NCI-H2107 treated with DMSO at 0.1 percent for 48 hours (cell line): ENCODE measurements at regions not wholly inside any gene's neighbourhood (a gene's known extent, or its start where the extent isn't known, plus 50 kb on each side); places are given as distances from the start of the nearest gene placed in this dataset.
"Not testable (repeated sequence)": the region's sequence is repeated elsewhere in the genome, so short reads cannot be mapped to it uniquely, and the experiment has no call there.

Experiments
- DNase-seq: peaks from one replicate; lab custom pipeline; 2025; ENCODE audit not compliant: unreplicated experiment; lab: John Stamatoyannopoulos, UW

GRCh38 chr3:181549266-181549665, 162.5 kb upstream of the SOX2 start:
- DNase-seq: no peak

- DNase-seq: no peak
Observed at GRCh38 chr3:181541414-181541813, 170.3 kb upstream of the SOX2 start.

GRCh38 chr3:181534781-181535221, 176.9 kb upstream of the SOX2 start:
- no peak for DNase-seq

DNA sequence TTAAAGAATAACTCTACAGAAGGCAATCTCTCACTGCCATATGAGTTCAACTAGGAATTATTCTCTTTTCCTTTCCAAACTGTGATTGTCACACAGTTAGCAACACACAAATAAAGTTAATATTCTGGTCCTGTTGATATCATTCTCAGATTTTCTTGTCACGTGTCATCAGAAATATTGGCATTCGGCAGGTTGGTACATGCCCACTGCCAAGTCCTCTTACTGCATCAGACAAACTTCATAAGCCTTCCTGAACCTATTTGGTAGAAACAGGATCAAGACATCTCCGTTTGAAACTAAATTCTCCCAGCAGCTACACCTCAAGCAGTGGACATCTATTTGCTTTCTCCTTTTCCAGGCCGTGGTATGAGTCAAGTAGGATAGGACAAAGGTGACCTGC, 177.9 kb upstream of the SOX2 start:
- no peak for DNase-seq

- no peak for DNase-seq
Observed at GRCh38 chr3:181530584-181530983, 181.1 kb upstream of the SOX2 start.

- DNase-seq: no peak
Observed at GRCh38 chr3:181521831-181522230, 189.9 kb upstream of the SOX2 start.

- DNase-seq: no peak
Observed at GRCh38 chr3:181518222-181518621, 193.5 kb upstream of the SOX2 start.

GRCh38 chr3:181512787-181513186, 198.9 kb upstream of the SOX2 start:
- DNase-seq: no peak

GRCh38 chr3:181510500-181510899, 201.2 kb upstream of the SOX2 start:
- DNase-seq: no peak

DNA sequence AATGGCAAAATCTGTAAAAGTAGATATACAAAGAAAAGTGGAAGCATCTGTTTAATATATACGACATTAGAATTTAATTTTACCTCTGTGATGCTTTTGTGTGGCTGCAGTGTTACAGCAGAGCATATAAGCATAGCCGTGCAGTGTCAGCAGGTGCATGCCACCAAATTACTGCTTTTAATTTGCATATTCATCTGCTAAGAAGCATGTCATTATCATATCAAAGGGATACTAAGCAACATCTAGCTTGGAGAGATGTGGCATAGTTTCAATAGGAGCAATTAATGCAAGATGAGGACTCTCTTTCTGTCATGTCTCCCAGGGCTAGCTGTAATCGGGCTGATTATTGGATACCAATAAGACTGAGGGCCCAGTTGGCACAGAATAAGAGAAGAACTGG, 214.4 kb upstream of the SOX2 start:
- DNase-seq: no peak

- no peak for DNase-seq
Observed at GRCh38 chr3:181493423-181493822, 218.3 kb upstream of the SOX2 start.

GRCh38 chr3:181488536-181488935, 223.2 kb upstream of the SOX2 start:
- peak; percentile 57 for DNase-seq

DNA sequence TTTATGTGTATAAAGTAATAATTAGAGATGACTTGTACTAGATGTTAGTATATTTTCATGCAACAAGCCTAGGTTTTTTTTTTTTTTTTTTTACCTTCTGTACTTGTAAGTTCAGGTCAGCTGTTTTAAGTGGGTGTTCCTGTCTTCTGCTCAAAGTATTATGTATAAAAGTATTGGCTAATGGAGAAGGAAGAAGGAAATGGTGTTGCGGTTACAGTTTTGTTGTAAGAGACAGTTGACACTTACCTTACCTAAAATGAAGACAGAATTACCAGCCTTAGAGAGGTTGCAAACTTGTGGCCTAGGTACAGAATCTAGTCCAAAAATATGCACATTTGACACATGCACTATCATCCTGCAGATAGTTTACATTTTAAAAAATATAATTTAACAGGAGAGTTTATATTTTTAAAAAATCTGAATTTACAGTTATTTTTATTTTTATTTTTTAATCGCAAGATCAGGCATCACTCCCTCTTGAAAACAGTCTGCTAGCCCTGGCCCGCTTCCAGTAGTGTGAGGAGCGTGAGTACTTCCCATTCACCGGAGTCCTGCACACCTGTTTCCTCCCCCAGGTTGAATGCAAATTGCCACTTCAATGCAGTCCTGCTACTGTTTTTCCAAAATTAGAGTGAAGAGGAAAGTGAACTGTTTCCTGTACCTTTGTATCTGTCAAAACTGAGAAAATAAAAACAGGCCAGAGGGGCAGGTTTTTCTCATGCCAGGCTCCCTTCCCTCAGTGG, 224.3 kb upstream of the SOX2 start:
- DNase-seq: peak; percentile 99

- DNase-seq: peak; percentile 51
Observed at GRCh38 chr3:181486141-181486885, 225.4 kb upstream of the SOX2 start.

- no peak for DNase-seq
Observed at GRCh38 chr3:181484026-181484425, 227.7 kb upstream of the SOX2 start.

DNA sequence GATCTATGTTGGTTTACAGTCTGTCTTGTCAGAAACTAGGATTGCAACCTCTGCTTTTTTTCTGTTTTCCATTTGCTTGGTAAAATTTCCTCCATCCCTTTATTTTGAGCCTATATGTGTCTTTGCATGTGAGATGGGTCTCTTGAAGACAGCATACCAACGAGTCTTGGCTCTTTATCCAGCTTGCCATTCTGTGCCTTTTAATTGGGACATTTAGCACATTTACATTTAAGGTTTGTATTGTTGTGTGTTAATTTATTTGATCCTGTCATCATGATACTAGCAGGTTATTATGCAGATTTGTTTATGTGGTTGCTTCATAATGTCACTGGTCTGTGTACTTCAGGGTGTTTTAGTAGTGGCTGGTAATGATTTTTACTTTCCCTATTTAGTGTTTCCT, 236.6 kb upstream of the SOX2 start:
- not testable (repeated sequence) for DNase-seq

- no peak for DNase-seq
Observed at GRCh38 chr3:181470349-181470748, 241.4 kb upstream of the SOX2 start.

DNA sequence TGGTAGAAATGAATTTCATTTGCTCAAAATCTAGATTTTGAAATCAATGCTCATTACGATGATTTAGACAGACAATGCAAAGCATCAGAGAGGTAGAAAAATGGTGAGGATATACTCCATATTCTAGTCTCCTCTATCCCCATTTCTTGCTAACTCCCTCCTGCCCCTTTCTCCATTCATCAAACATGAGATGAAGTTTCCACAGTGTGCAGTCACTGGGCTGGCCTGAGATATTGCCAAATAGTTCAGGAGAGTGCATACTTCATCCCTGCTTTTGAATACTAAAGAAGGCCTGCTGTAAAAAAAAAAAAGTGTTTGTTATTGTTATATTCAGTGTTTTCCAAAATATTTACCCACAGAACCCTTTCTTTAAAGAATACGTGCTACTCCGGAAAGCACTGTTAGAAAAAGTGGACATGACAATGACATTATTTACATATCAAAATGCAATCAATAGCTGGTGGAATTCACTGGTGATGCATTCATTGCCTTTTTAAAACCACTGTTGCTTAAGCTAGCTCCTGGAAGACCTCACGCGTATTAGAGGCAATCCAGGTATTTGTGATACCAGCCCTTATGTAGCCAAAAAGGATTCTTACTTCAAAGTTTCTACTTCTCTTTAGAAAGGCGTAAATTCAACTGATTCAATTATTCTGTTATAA, 247.6 kb upstream of the SOX2 start:
- no peak for DNase-seq

DNA sequence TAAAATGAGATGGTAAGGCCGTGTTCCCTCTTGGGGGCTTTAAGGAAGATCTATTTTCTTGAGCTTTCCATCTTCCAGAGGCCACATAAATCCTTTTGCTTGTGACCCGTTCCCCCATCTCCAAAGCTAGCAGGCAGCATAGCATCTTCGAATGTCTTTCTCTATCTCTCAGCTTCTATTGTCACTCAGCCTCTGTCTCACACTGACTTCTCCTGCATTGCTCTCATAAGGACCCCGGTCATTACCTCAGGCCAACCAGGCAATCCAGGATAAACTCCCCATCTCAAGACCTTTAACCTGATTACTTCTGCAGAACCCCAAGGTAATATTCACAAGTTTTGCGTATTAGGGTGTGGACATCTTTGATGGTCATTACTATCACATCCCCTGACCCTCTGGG, 250.3 kb upstream of the SOX2 start:
- DNase-seq: no peak

- no peak for DNase-seq
Observed at GRCh38 chr3:181459516-181459915, 252.2 kb upstream of the SOX2 start.

GRCh38 chr3:181458857-181459256, 252.9 kb upstream of the SOX2 start:
- no peak for DNase-seq

DNA sequence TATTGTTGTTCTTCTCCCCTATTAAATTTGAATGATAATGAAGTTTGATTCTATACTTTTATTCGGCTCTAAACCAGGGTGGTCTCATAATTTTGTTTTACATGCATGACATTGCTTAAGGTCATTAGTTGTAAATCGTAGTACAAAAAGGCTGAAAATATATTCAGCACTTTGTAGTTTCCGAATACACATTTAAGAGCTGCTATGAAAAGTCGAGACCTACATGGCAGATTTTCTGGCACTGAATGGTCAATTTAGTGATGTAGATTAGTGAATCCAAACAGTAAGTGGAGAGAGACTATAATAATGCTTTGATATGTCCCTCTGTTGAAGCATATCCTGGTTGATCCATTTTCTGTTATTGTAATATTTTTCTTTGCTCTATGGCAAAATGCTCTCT, 254.0 kb upstream of the SOX2 start:
- no peak for DNase-seq
